ENCODE measurements at regions not wholly inside any gene's neighbourhood (a gene's known extent, or its start where the extent isn't known, plus 50 kb on each side); places are given as distances from the start of the nearest gene placed in this dataset.
"Not testable (repeated sequence)": the region's sequence is repeated elsewhere in the genome, so short reads cannot be mapped to it uniquely, and the experiment has no call there.

DNA sequence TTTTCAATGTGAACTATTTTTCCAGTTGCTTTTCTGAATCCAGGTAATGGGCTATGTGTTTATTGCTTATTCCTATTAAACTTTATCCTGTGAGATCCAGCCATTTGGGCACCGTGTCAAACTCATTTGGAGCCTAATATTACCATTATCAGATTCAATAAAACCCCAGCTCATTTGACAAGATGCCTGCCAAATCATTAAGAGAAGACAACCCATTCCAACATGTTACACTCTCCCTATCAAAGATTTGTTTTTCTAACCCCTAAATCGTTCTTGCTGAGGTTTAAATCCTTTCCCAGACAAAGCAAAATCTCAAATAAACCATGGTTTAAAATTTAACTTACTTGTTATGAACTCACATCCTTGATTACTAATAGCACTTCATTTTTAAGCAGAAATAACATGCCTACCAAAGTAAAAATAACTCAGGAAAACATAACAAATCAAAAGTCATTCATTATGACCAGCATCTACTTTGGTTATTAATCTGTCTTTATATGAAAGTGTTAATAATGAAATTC is 130.0 kb upstream of the TCF21 start:
- DNase-seq, result no peak

DNA sequence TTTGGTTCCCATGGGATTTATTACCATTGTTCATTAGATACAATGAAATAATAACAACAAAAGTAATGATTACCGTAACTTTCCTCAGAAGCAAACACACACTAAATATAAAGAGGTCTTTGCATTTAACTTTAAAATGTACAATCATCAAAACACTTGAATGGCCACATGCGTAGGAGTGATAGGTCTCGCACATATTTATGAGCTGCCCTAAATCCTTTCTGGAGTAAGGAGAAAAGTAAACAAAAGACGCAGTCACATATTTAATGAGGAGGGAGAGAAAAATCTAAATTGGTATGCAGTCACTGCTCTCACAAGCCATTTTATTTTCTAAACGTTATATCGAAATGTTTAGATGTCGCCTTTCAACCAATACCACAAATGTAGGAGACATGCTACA is 129.4 kb upstream of the TCF21 start:
- no peak for DNase-seq

DNA sequence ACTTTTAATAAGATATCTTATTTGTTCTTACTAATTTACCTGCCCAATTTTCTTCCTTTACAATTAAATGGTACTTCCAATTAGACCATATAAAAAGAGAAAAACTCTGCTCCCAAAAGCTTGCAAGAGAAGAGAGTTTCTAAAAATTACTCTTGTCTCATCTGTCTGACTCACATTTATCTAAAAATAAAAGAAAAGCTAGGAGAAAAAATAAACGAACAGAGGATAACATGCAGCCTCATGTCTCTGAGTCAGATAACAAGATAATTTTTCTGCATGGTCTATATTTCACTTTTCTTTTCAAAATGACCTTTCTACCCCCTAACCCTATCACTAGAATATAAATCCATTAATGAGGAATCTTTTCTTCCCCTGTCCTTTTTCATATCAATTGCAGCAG is 127.2 kb upstream of the TCF21 start:
- DNase-seq, result no peak

DNA sequence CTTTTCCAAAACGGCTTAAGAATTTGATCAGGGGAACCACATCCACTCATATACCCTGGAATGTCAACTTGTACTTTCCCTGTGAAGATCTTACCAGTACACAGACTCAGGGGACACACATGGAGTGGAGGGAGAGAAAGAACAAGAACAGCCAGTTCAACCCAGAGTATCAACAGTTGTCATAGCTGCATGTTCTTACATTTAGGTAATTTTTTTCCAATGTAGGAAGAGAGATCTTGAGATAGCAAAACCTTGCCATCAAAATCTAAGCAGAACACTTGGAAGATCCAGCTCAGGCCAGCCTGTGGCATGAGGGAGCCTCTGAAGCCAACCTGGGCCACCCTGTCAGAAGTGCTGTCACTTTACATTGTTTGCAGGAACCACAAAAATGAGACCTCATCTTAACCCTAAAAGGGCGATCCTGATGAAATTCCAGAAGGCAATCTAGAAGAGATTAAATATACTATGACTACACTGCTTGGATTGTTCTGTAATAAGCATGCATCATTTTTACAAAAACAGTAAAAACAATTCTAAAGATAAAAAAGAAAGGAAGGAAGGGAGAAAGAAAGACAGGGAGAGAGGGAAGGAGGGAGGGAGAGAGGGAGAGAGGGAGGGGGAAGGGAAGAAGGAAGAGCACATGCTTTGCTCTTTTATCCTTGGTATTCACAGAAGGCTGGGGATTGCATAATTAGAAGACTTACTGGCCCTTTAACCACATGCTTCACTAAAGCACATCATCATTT is 124.7 kb upstream of the TCF21 start:
- DNase-seq, result no peak

DNA sequence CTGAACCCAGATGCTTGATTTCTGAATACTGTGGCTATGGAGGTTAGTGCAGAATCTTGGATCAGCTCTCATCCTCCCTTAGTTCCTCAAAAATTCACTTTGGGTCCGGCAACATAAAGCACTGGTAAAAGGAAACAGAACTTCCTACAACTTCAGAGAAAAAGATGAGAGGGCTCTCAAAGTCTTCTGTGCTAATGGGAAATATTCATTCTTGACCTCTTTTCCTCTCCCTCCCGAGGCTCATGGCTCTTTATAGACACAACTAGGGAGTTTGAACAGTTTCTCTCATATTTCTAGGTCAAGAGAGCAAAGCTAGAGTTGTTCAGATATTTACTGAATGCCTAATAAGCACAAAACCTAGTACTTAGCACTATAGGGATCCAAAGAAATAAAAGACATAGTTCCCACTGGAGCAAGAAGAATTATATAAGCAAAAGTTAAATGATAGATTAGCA is 124.1 kb upstream of the TCF21 start:
- DNase-seq, result no peak

DNA sequence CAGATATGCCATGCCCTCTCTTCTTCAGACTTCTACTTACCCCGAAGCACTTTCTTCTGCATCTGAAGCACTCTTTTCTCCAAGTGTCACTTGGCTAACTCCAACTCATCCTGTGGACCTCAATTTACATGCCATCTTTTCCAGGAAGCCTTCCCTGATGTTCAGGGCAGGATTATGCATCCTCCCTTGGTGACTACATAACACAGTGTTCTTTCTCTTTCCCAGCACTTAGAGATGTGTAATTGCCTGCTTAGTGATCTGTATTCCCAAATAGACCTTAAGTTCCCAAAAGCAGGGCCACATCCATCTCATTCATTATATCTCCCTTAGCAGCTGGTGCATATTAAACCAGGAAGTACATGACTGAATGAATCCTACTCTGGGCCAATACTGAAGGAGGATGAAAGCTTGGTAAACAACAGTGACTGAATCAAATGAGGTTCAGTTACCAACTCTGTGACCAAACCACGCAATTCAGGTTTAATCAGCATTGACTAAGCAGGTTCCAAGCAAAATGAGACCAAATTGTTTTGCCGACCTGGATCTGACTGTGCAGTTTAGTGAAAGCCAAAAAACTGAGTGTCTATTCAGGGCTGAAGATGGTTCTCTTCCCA is 121.4 kb upstream of the TCF21 start:
- DNase-seq, result no peak

DNA sequence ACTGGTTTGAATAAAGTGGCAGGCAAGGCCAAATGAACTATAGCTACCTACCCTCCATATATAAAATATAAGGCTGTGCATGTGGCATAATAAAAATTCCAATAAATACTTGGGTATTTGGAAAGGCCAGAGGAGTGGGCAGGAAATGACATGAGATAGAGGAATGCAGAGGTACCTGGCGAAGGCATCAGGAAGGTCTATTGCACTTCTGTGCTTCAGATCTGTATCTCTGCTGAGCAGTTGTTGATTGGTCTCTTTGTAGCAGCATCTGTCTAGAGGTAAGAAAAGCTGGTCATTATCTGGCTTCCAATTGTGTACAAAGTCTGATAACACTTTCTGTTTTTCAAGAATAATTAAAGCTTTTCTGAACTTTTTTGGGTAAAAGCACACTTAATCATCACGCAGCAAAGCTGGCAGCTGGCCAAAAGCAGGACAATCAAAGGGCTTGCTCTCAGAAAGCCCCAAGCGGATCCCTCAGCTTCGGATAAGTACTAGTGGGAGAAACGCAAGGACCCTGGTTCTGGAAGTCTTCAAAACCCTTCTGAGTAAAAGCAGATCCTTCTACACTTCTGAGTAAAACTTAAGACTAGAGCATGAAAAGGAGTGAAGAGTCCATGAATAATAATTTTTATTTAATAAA is 120.1 kb upstream of the TCF21 start:
- DNase-seq, result no peak

DNA sequence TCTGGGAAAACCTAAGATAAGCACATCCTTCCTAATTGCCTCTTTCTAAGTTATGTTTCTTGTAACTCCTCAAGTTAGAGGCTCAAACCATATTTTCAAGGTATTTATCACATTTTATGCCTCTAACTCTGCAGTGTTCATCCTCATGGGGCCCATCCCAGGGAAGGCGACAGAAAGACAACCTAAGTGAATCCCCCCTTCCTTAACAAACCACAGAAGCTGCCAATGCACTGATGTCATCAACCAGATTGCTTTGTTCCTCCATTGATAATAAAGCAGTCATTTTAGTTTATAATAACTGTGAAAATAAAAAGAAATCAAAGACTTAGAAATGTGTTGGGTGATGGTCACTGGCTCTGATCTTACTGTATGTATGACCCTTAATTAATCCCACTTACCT is 119.5 kb upstream of the TCF21 start:
- DNase-seq, result no peak

DNA sequence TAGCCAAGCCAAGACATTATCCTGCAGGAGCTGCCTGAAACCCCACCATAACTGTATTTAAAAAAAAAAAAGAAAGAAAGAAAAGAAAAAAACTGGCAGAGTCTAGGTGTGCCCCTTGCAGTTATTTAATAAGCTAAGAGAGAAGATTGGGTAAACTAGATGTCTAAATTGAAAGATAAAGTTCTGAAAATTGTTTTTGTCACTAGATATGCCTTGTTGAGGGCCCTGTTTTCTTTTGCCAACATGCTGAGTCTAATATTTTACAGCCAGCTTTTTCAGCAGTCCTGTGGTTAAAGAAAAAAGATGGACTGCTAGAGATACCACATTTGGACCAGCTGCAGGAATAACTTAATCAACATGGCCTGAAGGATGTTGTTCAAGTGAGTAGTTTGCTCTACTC is 116.3 kb upstream of the TCF21 start:
- no peak for DNase-seq

DNA sequence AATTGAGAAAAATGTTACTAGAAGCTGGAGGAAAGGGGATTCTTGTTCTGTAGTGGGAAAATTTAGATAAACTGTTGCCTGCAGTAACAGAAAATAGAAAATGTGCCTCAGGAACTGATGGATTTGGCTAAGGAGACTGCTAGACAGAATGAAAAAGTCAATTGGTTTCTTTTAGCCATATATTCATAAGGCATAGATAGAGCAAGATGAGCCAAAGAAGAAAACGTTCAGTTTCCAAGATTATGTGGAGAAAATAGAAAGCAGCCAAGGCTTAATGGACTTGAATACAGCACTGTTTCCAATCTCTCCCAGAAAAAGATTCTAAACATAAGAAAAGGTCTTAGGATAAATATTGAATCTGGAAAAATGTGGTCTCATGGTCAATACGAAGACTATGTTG is 115.1 kb upstream of the TCF21 start:
- DNase-seq, result no peak

DNA sequence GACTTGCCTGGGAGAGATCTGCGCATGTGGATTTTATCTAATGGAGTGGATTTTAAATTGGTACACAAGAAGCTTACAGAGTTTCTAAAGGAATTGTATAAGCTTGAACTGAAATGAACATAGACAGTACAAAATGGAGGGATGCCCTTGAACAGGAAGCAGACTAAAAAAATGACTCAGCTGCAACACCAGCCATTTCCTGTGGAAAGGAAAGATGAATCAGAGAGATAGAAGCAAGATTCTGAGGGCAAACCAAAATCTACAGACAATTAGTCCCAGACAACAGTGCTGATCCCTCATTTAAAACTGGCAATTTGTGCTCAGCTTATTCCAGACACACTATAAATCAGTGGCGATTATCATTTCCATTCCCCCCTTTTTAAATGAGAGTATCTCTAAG is 114.6 kb upstream of the TCF21 start:
- no peak for DNase-seq

DNA sequence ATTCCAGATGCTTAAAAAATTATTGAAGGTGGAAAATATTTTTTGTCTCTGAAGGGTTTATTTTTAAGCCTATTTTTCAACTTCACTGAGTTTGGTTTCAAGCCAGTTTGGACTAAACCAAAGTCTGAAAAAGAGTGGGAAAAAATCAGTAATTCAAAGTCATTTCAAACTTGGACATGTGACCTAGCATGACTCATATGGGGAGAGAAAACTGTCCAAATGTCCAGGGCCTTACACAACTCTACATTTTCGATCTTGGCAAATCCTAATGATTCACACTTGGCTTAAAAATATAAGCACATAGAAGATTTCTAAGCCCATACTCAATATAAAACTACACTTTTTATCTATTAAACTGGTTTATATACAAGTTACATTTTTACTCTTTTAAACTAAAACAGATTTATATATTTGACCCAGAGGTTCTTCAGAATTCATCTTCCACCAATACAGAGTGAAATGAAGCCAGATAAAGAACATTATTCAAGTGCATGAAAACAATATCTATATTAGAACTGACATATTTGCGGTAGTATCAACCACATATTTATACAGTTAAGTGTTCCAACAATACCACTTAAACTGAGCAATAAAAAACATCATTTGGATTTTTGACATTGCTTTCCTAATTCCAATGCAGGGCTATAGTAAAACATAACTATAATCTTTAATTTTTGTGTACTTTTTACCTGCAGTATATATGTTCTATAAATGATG is 110.3 kb upstream of the TCF21 start:
- DNase-seq, result no peak

DNA sequence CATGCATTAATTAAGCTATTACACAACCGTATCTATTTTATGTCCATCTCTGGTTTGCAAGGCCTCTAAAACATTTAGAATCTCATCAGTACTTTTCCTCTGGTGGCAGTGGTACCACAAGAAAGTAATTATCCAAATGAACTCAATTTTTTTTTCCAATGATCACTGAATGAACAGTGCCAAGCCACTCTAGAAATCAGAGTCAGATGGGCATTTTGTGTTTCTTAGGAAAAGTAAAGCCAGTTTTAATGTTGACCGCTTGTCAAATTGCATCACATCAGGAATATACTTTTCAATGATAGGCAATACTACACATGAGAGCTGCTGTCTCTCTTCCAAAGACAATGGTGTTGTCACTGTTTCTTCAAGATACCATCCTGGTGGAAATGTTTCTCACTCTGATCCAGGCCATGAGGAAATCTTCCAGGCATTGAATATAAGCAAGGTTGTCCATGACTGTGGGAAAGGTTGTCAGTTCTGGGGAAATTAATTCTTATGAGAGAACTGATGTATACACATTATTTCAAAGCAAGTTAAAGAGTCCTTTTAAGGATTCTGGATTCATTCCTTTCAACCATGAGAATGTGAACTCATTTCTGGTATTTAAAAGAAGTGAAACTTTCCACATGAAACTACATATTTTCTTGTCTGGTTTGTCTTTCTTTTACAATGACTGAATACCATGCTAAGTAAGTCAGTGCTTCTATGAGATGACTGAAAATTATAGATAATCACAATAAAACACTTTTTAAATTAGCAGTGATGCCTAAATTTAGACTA is 108.8 kb upstream of the TCF21 start:
- no peak for DNase-seq

DNA sequence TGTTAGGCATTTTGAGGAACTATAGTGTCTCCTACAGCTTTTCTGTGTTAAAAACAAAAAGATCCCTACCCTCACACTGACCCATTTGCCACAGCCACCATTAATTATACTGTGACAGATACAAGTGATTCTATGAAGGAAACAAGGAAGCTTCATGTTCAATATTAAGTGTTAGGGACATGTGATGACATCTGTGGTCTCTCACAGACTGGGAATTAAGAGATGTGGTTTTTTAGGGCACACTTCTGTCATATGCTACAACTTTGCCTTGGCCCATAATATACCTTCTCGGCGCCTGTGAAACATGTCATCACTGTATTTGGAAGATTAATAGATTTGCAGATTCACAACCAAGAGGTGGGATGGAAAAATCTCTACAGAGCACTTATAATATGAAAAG is 102.9 kb upstream of the TCF21 start:
- no peak for DNase-seq

DNA sequence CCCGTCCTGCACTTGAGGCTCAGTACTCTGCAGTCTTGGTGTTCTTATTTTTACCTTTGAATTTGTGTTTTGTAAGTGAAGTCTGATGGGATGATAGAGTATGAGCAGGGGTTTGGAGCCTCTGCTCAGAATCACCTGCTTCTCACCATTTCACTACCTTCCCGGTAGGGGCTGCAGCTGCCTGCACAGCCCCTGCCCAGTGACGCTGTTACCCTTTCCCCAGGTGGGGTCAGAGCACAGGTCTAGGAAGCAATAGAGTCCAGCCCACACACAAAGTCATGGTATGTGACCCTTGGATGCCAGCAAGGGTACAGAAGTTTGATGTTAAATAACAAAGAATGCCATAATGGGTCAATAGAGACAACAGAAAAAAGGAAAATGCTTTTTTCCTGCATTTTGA is 101.8 kb upstream of the TCF21 start:
- DNase-seq, result no peak

DNA sequence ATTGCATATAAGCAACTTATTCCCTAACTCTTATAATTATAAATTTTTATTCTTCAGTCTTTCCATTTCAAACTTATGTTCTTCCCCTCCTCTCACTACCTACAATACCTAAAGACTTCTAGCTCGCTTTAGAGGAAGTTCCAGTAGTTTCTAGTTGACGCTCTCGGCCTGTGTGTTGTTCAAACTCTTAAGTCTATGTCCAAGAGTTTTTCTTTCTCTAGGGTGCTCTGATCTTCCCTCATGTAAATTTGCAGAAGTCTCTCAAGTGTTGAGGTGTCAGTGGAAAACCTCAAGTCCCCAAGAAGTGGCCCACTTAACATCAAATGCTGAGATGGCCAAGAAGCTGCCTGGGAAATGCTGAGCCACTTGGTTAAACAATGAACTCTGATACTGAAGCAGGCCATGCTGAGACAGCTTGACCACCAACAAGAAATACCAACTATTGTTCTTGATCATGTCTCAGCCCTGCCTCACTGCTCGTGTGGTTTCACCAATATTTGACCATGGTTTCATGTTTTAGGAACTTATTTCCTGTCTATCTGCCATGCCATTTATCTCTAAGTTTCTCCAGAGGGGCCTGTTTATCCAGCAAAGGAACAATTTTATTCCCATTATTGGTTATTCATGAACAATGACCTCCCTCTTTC is 100.9 kb upstream of the TCF21 start:
- DNase-seq, result no peak

DNA sequence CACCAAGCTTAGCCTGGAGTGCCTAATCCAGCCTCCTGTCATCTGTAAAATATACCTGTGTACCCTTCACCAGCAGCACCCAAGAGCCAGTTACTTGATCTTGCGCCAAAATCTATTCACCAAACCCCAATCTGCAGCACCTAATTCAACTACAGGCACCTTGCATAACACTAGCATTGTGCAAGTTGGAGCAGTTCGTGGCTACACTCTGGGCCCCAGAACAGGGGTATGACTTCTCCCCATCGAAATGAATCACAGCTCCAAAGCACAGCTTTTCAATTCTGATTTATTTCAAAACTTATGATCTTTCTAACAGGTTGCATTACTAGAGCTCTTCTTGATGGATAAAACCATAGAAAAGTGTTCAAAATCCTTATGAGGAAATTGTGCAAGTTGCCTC is 100.4 kb upstream of the TCF21 start:
- DNase-seq, result no peak

DNA sequence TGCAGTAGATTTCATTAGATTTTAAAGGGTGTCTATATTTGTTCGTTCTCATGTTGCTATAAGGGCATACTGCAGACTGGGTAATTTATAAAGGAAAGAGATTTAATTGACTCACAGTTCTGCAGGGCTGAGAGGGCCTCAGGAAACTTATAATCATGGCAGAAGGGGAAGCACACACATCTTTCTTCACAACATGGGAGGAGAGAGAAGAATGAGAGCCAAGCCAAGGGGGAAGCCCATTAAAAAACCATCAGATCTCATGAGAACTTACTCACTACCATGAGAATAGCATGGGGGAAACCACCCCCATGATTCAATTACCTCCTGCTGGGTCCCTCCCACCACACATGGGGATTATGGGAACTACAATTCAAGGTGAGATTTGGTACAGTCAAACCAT is 99.5 kb upstream of the TCF21 start:
- not testable (repeated sequence) for DNase-seq

DNA sequence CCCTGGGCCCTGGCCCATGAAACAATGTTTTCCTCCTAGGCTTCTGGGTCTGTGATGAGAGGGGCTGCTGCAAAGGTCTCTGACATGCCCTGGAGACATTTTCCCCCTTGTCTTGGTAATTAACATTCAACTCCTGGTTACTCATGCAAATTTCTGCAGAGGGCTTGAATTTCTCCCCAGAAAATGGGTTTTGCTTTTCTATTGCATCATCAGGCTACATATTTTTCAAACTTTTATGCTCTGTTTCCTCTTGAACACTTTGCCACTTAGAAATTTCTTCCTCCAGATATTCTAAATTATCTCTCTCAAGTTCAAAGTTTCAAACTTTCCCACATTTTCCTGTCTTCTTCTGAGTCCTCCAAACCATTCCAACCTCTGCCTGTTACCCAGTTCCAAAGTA is 98.2 kb upstream of the TCF21 start:
- not testable (repeated sequence) for DNase-seq

DNA sequence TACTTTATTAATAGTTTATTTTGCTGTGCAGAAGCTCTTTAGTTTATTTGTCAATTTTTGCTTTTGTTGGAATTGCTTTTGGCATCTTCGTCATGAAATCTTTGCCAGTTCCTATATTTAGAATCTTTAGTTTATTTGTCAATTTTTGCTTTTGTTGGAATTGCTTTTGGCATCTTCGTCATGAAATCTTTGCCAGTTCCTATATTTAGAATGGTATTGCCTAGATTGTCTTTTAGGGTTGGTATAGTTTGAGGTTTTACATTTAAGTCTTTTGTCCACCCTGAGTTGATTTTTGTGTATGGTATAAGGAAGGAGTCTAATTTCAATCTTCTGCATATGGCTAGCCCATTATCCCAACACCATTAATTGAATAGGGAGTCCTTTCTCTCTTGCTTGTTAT is 93.9 kb upstream of the TCF21 start:
- not testable (repeated sequence) for DNase-seq

DNA sequence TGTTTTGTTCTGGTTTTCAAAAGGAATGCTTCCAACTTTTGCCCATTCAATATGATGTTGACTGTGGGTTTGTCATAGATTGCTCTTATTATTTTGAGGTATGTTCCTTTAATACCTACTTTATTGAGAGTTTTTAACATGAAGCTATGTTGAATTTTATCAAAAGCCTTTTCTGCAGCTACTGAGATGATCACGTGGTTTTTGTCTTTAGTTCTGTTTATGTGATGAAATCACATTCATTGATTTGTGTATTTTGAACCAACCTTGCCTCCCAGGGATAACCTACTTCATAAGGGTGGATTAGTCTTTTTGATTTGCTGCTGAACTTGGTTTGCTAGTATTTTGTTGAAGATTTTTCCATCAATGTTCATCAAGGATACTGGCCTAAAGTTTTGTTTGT is 92.7 kb upstream of the TCF21 start:
- DNase-seq, result no peak

DNA sequence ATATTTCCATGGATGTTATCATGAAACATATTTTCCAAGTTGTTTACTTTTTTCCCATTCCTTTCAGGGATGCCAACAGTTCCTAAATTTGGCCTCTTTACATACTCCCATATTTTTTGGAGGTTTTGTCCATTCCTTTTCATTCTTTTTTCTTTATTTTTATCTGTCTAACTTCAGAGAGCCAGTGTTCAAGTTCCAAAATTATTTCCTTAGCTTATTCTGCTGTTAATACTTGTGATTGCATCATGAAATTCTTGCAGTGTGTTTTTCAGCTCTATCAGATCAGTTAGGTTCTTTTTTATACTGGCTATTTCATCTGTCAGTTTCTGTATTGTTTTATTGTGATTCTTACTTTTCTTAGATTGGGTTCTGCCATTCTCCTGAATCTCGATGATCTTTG is 89.9 kb upstream of the TCF21 start:
- DNase-seq, result no peak
